ENCODE measurements at regions not wholly inside any gene's neighbourhood (a gene's known extent, or its start where the extent isn't known, plus 50 kb on each side); places are given as distances from the start of the nearest gene placed in this dataset.

- no peak for TF ChIP-seq CTCF (conservative IDR thresholded peaks at IDR 0.05; ENCODE audit: low read length)
- no peak for TF ChIP-seq EZH2phosphoT487 (IDR thresholded peaks at IDR 0.05; ENCODE audit: borderline replicate concordance, low read depth, low read length)
These were observed 371.3 kb downstream of the COG6 start for GRCh38 chr13:40026741-40027140.
